Tibial nerve (tissue), 4 donors: ENCODE measurements at regions not wholly inside any gene's neighbourhood (a gene's known extent, or its start where the extent isn't known, plus 50 kb on each side); places are given as distances from the start of the nearest gene placed in this dataset.

ENCODE experiments used
- EP300 ChIP-seq, 2 donors: sonication (generic); formaldehyde crosslinking; IDR thresholded peaks; one replicate each; pipeline ENCODE4 v1.6.1; 2017; ENCODE audit warnings: antibody characterized with exemption in 2 of 2, mild to moderate bottlenecking in 1 of 2
- POLR2A ChIP-seq, 2 donors: fragments of 450-650 bp; IDR thresholded peaks; one replicate each; pipeline ENCODE4 v1.6.1; 2017; ENCODE audit warnings: antibody characterized with exemption in 2 of 2, mild to moderate bottlenecking in 2 of 2, moderate library complexity in 2 of 2
- TF ChIP-seq, protein P1 (sequence below), 5 experiments: fragments of 200-600 bp in 3 of 5; fragments of 450-650 bp in 2 of 5; sonication (generic) in 3 of 5; IDR thresholded peaks; one replicate each; pipeline ENCODE4 v1.5.1; 2016 to 2019; ENCODE audit warnings: antibody characterized with exemption in 5 of 5, mild to moderate bottlenecking in 3 of 5, moderate library complexity in 2 of 5

DNA sequence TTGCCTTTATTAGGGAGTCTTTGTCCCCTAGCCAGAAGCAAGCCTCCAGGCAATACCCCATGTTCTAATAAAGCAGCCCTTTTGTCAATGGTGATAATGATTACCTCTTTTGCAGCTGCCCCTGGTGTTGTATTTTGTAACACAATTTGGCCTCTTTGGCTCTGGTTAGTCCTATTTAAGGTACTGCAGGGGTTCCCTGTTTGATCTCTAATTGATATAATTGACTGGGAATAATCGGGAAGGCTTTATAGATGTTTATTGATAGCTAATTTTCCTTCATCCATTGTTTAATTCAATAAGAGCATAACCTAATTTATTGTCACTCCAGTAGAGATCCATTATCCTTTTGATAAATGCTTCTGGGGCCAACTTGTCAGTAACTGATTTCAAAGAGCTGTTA is 537.2 kb downstream of the PKHD1 start:
- TF ChIP-seq, protein P1, sequence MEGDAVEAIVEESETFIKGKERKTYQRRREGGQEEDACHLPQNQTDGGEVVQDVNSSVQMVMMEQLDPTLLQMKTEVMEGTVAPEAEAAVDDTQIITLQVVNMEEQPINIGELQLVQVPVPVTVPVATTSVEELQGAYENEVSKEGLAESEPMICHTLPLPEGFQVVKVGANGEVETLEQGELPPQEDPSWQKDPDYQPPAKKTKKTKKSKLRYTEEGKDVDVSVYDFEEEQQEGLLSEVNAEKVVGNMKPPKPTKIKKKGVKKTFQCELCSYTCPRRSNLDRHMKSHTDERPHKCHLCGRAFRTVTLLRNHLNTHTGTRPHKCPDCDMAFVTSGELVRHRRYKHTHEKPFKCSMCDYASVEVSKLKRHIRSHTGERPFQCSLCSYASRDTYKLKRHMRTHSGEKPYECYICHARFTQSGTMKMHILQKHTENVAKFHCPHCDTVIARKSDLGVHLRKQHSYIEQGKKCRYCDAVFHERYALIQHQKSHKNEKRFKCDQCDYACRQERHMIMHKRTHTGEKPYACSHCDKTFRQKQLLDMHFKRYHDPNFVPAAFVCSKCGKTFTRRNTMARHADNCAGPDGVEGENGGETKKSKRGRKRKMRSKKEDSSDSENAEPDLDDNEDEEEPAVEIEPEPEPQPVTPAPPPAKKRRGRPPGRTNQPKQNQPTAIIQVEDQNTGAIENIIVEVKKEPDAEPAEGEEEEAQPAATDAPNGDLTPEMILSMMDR (IDR thresholded peaks at IDR 0.05) = no peak
- TF ChIP-seq POLR2A (IDR thresholded peaks at IDR 0.05) = no peak
- no peak for TF ChIP-seq EP300 (IDR thresholded peaks at IDR 0.05)
